H1 (cell line): ENCODE measurements at regions not wholly inside any gene's neighbourhood (a gene's known extent, or its start where the extent isn't known, plus 50 kb on each side); places are given as distances from the start of the nearest gene placed in this dataset.

Source experiments
- ASH2L ChIP-seq: fragments of 200-600, 300-600 bp; sonication (generic); IDR thresholded peaks from one replicate; pipeline ENCODE4 v1.7.1; 2017; ENCODE audit warnings: low read length
- PHF8 ChIP-seq: fragments of 200-600 bp; sonication (generic); conservative IDR thresholded peaks from 2 replicates; pipeline ENCODE4 v1.7.1; 2012; ENCODE audit warnings: low read depth, mild to moderate bottlenecking, inconsistent platforms, low read length, moderate library complexity
- POU5F1 ChIP-seq: IDR thresholded peaks from 2 replicates; pipeline ENCODE4 v1.6.1; 2011; ENCODE audit warnings: low read depth, mild to moderate bottlenecking, low read length, moderate library complexity

DNA sequence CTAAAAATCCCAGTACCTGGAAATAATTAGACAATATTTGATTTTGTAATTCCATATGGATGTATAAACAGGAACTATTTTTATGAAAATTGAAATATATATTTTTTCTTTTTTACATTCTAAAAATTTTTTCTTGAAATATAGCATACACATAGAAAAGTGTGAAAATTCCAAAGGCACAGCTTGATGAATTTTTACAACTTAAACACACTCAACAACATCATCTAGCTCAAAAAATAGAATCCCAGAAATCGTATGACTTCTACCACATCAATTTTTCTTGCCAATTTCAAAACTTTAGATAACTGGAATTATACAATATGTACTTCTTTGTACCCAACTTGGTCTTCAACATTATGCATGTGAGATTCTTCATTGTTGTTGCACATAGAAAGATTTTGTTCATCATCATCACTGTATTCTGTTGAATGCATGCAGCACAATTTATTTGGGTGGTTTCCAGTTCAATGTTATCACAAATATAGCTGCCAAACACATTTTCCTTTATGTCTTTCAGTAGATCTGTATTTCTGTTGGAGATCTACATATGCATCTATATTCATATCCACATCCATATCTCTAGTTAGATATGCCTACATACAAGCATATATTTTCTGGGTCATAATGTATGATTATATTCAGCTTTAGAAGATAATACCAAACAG is 340.7 kb upstream of the SLIT2 start (continued):
- TF ChIP-seq PHF8 (no peak), ASH2L (no peak), POU5F1 (no peak)
